PC-3 (cell line): ENCODE measurements at regions not wholly inside any gene's neighbourhood (a gene's known extent, or its start where the extent isn't known, plus 50 kb on each side); places are given as distances from the start of the nearest gene placed in this dataset.

Experiments used
- ATAC-seq: fragments of 200-7000 bp; cut with Tn5 transposase; 2 replicates; pipeline ENCODE4 v1.9.1; 2020; ENCODE audit warnings: mild to moderate bottlenecking, moderate library complexity
- BruUV-seq: library from RNA; stranded (reverse); fragments of 400-500 nt; replicated peaks from 2 replicates; lab custom pipeline; 2021; lab: Mats Ljungman, UMichigan
- CTCF ChIA-PET: fragments of 300-600 bp; sonication (Branson Sonifier 250); formaldehyde crosslinking; loops from one replicate; lab custom pipeline; 2022; ENCODE audit warnings: antibody characterized with exemption; lab: Charles Lee
- POLR2A ChIA-PET: fragments of 300-600 bp; sonication (Branson Sonifier 250); formaldehyde crosslinking; loops from one replicate; lab custom pipeline; 2022; ENCODE audit warnings: antibody characterized with exemption; ENCODE audit not compliant: unreplicated experiment; lab: Charles Lee
- DNase-seq: peaks from one replicate; pipeline ENCODE4 v3.0.0-alpha.2; 2015
- H2AFZ ChIP-seq: fragments of 300-600 bp; sonication (generic); 2 replicates; pipeline ENCODE4 v1.6.0; 2016; ENCODE audit warnings: antibody characterized with exemption, low read length
- H3F3A ChIP-seq: fragments of 300-600 bp; sonication (generic); one replicate; pipeline ENCODE4 v1.6.0; 2017; ENCODE audit warnings: antibody characterized with exemption, low read length, control low read depth, mild to moderate bottlenecking; ENCODE audit not compliant: unreplicated experiment
- H3K27ac ChIP-seq: fragments of 300-600 bp; sonication (generic); 2 replicates; pipeline ENCODE4 v1.5.1; 2016; ENCODE audit warnings: mild to moderate bottlenecking, low read length
- H3K27me3 ChIP-seq: fragments of 300-600 bp; sonication (generic); 2 replicates; pipeline ENCODE4 v1.6.1; 2016; ENCODE audit warnings: low read length, mixed read lengths
- H3K36me3 ChIP-seq: fragments of 300-600 bp; sonication (generic); 2 replicates; pipeline ENCODE4 v1.6.1; 2016; ENCODE audit warnings: low read depth, mixed run types, low read length, mixed read lengths
- H3K4me1 ChIP-seq: fragments of 300-600 bp; sonication (generic); 2 replicates; pipeline ENCODE4 v1.5.1; 2016; ENCODE audit warnings: low read length; ENCODE audit not compliant: insufficient read depth
- H3K4me2 ChIP-seq: fragments of 300-600 bp; sonication (generic); 2 replicates; pipeline ENCODE4 v1.6.0; 2016; ENCODE audit warnings: low read length
- H3K4me3 ChIP-seq: fragments of 300-600 bp; sonication (generic); 2 replicates; pipeline ENCODE4 v1.5.1; 2016; ENCODE audit warnings: mild to moderate bottlenecking, low read length, mixed read lengths
- H3K79me2 ChIP-seq: fragments of 300-600 bp; sonication (generic); 2 replicates; pipeline ENCODE4 v1.6.1; 2017; ENCODE audit warnings: low read length, mixed read lengths
- H3K9ac ChIP-seq: fragments of 300-600 bp; sonication (generic); 2 replicates; pipeline ENCODE4 v1.6.0; 2016; ENCODE audit warnings: mild to moderate bottlenecking, low read length
- H3K9me2 ChIP-seq: fragments of 300-600 bp; sonication (generic); replicated peaks from 2 replicates; pipeline ENCODE4 v1.6.1; 2016; ENCODE audit warnings: mixed run types, low read length, mixed read lengths
- H3K9me3 ChIP-seq: fragments of 300-600 bp; sonication (generic); 2 replicates; pipeline ENCODE4 v1.6.1; 2016; ENCODE audit warnings: low read length, mixed read lengths
- H4K20me1 ChIP-seq: fragments of 300-600 bp; sonication (generic); 2 replicates; pipeline ENCODE4 v1.6.1; 2016; ENCODE audit warnings: low read length, mixed read lengths
- CTCF ChIP-seq: fragments of 300-600 bp; sonication (generic); conservative IDR thresholded peaks from 2 replicates; pipeline ENCODE4 v1.5.1; 2017; ENCODE audit warnings: antibody characterized with exemption, low read depth, mild to moderate bottlenecking, low read length
- EZH2 ChIP-seq: fragments of 300-600 bp; sonication (generic); IDR thresholded peaks from one replicate; pipeline ENCODE4 v1.6.1; 2017; ENCODE audit warnings: antibody characterized with exemption, mild to moderate bottlenecking, low read length; ENCODE audit not compliant: unreplicated experiment
- EZH2phosphoT487 ChIP-seq: fragments of 300-600 bp; sonication (generic); IDR thresholded peaks from 2 replicates; pipeline ENCODE4 v1.6.1; 2018; ENCODE audit warnings: mild to moderate bottlenecking, antibody characterized with exemption, low read length, borderline replicate concordance
- intact Hi-C: fragments of 100-400 bp; cut with micrococcal nuclease; formaldehyde crosslinking; loops from 2 replicates; pipeline ENCODE4 v1.9.0; 2023

GRCh38 chr20:48411919-48412522 is 415.8 kb downstream of the PREX1 start:
- CTCF ChIA-PET: no interaction called here
- Histone ChIP-seq H4K20me1 (no peaks in the 10 kb centered on the region), H3K4me1 (no peaks in the 10 kb centered on the region)

GRCh38 chr20:48411245-48411644 is 416.6 kb downstream of the PREX1 start:
- no peaks in the 10 kb centered on the region for H3K9me3 ChIP-seq
- H3K36me3 ChIP-seq: no peaks in the 10 kb centered on the region

More at GRCh38 chr20:48411919-48412522, 415.8 kb downstream of the PREX1 start:
- Histone ChIP-seq H3K9ac (no peak overlapping the region), H3K4me2 (no peak overlapping the region), H3K9me3 (no peaks in the 10 kb centered on the region), H2AFZ (no peak overlapping the region), H3K79me2 (no peaks in the 10 kb centered on the region), H3K27me3 (peaks cover 80% of the 10 kb centered on the region), H3K36me3 (no peaks in the 10 kb centered on the region), H3K9me2 (no peaks in the 10 kb centered on the region), H3F3A (no peaks in the 10 kb centered on the region), H3K4me3 (no peak overlapping the region), H3K27ac (no peak overlapping the region)
- DNase-seq (no peak), ATAC-seq (no peak)
- intact Hi-C loops: no loop called here
- no TSS peak for BruUV-seq
- POLR2A ChIA-PET: no interaction called here
- TF ChIP-seq EZH2: no peak
- no peak for TF ChIP-seq CTCF
- no peak for TF ChIP-seq EZH2phosphoT487

More at GRCh38 chr20:48411245-48411644, 416.6 kb downstream of the PREX1 start:
- POLR2A ChIA-PET: no interaction called here
- H3K4me2 ChIP-seq: no peak overlapping the region
- H3K27ac ChIP-seq: no peak overlapping the region
- no peak for TF ChIP-seq EZH2
- TF ChIP-seq EZH2phosphoT487: no peak
- TF ChIP-seq CTCF: no peak
- H4K20me1 ChIP-seq: no peaks in the 10 kb centered on the region
- no peak for DNase-seq
- intact Hi-C loops: no loop called here
- no peak overlapping the region for H3K9ac ChIP-seq
- no peak overlapping the region for H3K4me3 ChIP-seq
- H3K27me3 ChIP-seq: peaks cover 79% of the 10 kb centered on the region
- BruUV-seq: no TSS peak
- H3K9me2 ChIP-seq: no peaks in the 10 kb centered on the region
- H3K4me1 ChIP-seq: no peaks in the 10 kb centered on the region
- H2AFZ ChIP-seq: no peak overlapping the region
- no peak for ATAC-seq
- CTCF ChIA-PET: no interaction called here
- H3F3A ChIP-seq: no peaks in the 10 kb centered on the region
- H3K79me2 ChIP-seq: no peaks in the 10 kb centered on the region
